ENCODE measurements at regions not wholly inside any gene's neighbourhood (a gene's known extent, or its start where the extent isn't known, plus 50 kb on each side); places are given as distances from the start of the nearest gene placed in this dataset.

- TF ChIP-seq ZFX (IDR thresholded peaks at IDR 0.05) (no peak), CTCF (conservative IDR thresholded peaks at IDR 0.05) (no peak)
These were observed 153.5 kb downstream of the ZNF608 start for GRCh38 chr5:124592891-124593290.
